IMR-90 (cell line): ENCODE measurements at regions not wholly inside any gene's neighbourhood (a gene's known extent, or its start where the extent isn't known, plus 50 kb on each side); places are given as distances from the start of the nearest gene placed in this dataset.

Experiments used
- CEBPB ChIP-seq: IDR thresholded peaks from 2 replicates; pipeline ENCODE4 v1.6.1; 2012; ENCODE audit warnings: low read depth, low read length, improper control_type of control experiment
- MXI1 ChIP-seq: IDR thresholded peaks from 2 replicates; pipeline ENCODE4 v1.6.1; 2012; ENCODE audit warnings: low read depth, mild to moderate bottlenecking, low read length, moderate library complexity, borderline replicate concordance
- RAD21 ChIP-seq: IDR thresholded peaks from 2 replicates; pipeline ENCODE4 v1.6.1; 2012; ENCODE audit warnings: low read length, improper control_type of control experiment

DNA sequence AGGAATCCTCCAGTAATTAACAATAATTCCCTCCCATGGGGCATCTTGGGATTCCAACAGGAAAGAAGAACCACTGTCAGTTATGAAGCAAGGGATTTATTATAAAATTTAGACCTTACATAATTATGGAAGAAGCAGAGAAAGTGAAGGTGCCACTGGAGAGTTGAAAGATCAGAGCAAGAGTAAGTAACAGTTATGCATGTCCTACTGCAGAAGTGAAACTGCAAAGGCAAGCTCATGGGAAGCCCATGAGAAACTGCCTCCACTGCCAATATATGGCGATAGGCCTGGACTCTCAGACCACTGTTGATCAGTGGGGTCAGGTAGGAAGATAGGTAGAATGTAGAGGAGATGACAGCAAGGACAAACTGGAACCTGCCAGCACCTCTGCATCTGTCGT is 123.6 kb upstream of the ZNF648 start:
- TF ChIP-seq CEBPB = no peak
- TF ChIP-seq RAD21 = no peak
- no peak for TF ChIP-seq MXI1
